ENCODE measurements at regions not wholly inside any gene's neighbourhood (a gene's known extent, or its start where the extent isn't known, plus 50 kb on each side); places are given as distances from the start of the nearest gene placed in this dataset.

GRCh38 chr19:29079356-29080032 is 133.5 kb downstream of the UQCRFS1 start:
- Histone ChIP-seq H3K4me3 (replicated peaks; ENCODE audit: insufficient read depth, low read length) (no peak overlapping the region), H3K27me3 (ENCODE audit: insufficient read depth, poor library complexity, severe bottlenecking) (no peaks in the 10 kb centered on the region), H3K27ac (replicated peaks) (no peak overlapping the region)
- TF ChIP-seq GABPA (IDR thresholded peaks at IDR 0.05; ENCODE audit: low read depth) (no peak), SPI1 (IDR thresholded peaks at IDR 0.05; ENCODE audit: borderline replicate concordance, low read depth) (no peak), POLR2AphosphoS5 (IDR thresholded peaks at IDR 0.05; ENCODE audit: low read depth) (no peak), CTCF (IDR thresholded peaks at IDR 0.05; ENCODE audit: insufficient read depth, low read length) (no peak), REST (IDR thresholded peaks at IDR 0.05; ENCODE audit: insufficient replicate concordance, low read depth) (no peak)
- no peak for DNase-seq (ENCODE audit: low read depth in 1 of 2, low spot score in 1 of 2)

DNA sequence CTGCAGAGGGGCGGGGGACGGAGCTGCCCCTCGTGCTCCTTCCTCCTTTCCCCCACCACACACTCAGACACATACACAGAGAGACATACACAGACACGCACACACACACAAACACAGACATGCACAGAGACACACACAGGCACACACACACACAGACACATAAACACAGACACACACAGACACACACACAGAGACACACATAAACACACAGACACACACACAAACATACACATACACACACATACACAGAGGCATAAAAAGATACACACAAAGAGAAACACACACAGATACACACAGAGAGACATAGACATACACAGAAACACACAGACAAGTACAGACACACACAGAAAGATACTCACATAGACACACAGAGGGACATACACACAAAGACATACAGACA is 136.0 kb downstream of the UQCRFS1 start:
- Histone ChIP-seq H3K27ac (replicated peaks) (no peak overlapping the region), H3K4me3 (replicated peaks; ENCODE audit: insufficient read depth, low read length) (no peak overlapping the region), H3K27me3 (ENCODE audit: insufficient read depth, poor library complexity, severe bottlenecking) (no peaks in the 10 kb centered on the region)
- DNase-seq (ENCODE audit: low read depth in 1 of 2, low spot score in 1 of 2): no peak
- TF ChIP-seq POLR2AphosphoS5 (IDR thresholded peaks at IDR 0.05; ENCODE audit: low read depth) (no peak), SPI1 (IDR thresholded peaks at IDR 0.05; ENCODE audit: borderline replicate concordance, low read depth) (no peak), CTCF (IDR thresholded peaks at IDR 0.05; ENCODE audit: insufficient read depth, low read length) (no peak), GABPA (IDR thresholded peaks at IDR 0.05; ENCODE audit: low read depth) (no peak), REST (IDR thresholded peaks at IDR 0.05; ENCODE audit: insufficient replicate concordance, low read depth) (no peak)

GRCh38 chr19:29076161-29076560 is 136.8 kb downstream of the UQCRFS1 start:
- no peak overlapping the region for H3K4me3 ChIP-seq (replicated peaks; ENCODE audit: insufficient read depth, low read length)
- no peak for DNase-seq (ENCODE audit: low read depth in 1 of 2, low spot score in 1 of 2)
- H3K27ac ChIP-seq (replicated peaks): no peak overlapping the region
- H3K27me3 ChIP-seq (ENCODE audit: insufficient read depth, poor library complexity, severe bottlenecking): no peaks in the 10 kb centered on the region
- TF ChIP-seq CTCF (IDR thresholded peaks at IDR 0.05; ENCODE audit: insufficient read depth, low read length): no peak
- no peak for TF ChIP-seq SPI1 (IDR thresholded peaks at IDR 0.05; ENCODE audit: borderline replicate concordance, low read depth)
- TF ChIP-seq GABPA (IDR thresholded peaks at IDR 0.05; ENCODE audit: low read depth): no peak
- no peak for TF ChIP-seq REST (IDR thresholded peaks at IDR 0.05; ENCODE audit: insufficient replicate concordance, low read depth)
- TF ChIP-seq POLR2AphosphoS5 (IDR thresholded peaks at IDR 0.05; ENCODE audit: low read depth): no peak
